ENCODE measurements at regions not wholly inside any gene's neighbourhood (a gene's known extent, or its start where the extent isn't known, plus 50 kb on each side); places are given as distances from the start of the nearest gene placed in this dataset.
A peak's percentile ranks its signal among the peaks of the same experiment; 100 is the strongest.

DNA sequence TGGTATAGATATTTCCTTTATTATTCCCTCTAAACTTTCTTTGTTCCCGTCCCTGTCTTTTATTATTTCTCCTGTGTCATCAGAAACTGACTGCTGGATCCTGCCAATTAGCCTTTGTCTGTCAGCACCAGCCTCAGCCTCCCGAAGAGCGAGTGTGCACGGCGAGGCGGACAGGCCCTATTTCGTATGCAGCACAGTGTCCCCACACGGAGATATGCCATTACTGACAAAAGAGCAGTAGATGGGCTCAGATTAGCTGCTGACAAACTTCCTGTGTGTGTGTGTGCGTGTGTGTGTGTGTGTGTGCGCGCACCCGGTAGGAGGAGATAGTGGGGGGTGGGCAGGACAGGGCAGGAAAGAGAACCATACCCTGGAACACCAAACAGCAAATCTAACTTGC is 99.5 kb upstream of the ZFP64 start:
- DNase-seq, result no peak

DNA sequence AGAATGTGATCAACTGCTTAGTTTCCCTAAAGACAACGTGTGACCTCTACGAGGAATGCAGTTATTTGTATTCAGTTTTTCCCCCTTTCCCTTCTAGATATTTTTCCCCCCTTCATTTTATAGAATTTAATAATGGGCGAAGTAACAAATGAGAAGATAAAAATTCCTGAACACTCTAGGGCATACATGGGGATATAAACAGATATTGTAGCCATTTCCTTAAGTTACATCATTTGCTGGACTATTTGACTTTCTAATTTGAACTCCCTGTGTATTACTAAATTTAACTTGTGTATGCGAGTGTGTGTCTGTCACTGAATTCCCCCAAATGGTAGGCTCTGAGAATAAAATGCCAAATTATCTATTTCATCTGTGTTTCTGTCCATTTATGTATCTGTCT is 99.0 kb upstream of the ZFP64 start:
- DNase-seq, result no peak

- no peak for DNase-seq
Observed at GRCh38 chr20:52289956-52290565, 98.5 kb upstream of the ZFP64 start.

DNA sequence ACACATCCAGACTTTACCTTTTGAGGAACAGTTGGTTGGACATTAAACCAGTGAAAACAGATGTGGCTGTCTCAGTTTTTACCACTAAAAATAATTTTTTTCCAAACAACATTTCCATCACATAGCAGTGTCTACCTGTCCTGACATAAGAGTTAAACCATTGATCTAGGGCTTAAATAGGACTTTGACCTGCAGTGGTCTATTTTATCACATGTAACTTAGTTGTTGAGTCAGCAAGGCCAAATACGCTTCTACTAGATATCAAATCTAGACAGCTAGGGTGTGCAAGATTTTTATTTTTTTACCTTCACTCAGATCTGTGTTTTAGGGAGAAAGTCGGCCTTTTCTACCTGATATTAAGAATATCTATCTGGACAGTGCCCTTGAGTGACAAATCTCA is 88.8 kb upstream of the ZFP64 start:
- no peak for DNase-seq

- DNase-seq, result no peak
Observed at GRCh38 chr20:52279706-52280105, 88.1 kb upstream of the ZFP64 start.

- DNase-seq, result no peak
Observed at GRCh38 chr20:52275181-52275691, 83.7 kb upstream of the ZFP64 start.

GRCh38 chr20:52270696-52271095 is 79.1 kb upstream of the ZFP64 start:
- DNase-seq, result no peak

GRCh38 chr20:52270001-52270606 is 78.5 kb upstream of the ZFP64 start:
- no peak for DNase-seq

- DNase-seq, result peak; percentile 6
Observed at GRCh38 chr20:52269321-52269720, 77.7 kb upstream of the ZFP64 start.

- no peak for DNase-seq
Observed at GRCh38 chr20:52268184-52268749, 76.7 kb upstream of the ZFP64 start.

- no peak for DNase-seq
Observed at GRCh38 chr20:52267418-52267817, 75.8 kb upstream of the ZFP64 start.

- DNase-seq, result no peak
Observed at GRCh38 chr20:52263757-52264156, 72.2 kb upstream of the ZFP64 start.

DNA sequence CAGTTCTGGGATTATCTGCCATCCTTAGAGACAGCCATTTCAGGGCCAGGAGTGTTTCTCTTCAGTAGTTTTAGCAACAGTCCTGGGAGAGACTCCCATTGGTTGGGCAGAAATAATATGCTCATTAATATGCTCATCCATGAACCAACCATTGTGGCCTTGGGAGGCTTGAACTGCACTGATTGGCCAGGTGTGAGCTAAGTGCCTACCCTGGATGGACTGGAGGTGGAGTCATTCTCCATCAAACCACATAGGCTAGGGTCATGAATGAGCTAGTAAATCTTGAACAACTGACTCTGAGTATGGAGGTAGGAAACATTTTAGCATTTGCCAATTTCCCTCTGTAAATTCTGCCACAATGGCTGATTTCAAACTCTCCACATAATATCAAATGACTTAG is 70.2 kb upstream of the ZFP64 start:
- DNase-seq, result no peak

- DNase-seq, result no peak
Observed at GRCh38 chr20:52259295-52259694, 67.7 kb upstream of the ZFP64 start.

DNA sequence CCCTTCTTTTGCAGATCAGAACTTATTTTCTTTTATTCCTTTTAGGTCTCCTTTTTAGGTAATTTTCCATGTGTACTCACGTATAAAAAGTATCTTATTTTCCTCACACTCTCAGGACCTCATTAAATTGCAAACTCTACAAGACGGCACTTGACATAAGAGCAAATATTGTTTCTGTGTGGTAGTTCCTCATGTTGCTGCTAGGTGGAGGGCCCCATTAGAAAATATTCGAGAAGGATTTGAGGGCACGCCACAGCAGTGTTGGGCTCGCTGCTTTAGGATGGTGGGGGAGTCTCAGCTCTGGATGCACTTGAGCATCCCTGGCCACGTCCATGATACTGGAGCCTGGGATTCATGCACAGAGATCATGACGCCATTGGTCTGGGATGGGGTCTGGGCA is 64.9 kb upstream of the ZFP64 start:
- no peak for DNase-seq

DNA sequence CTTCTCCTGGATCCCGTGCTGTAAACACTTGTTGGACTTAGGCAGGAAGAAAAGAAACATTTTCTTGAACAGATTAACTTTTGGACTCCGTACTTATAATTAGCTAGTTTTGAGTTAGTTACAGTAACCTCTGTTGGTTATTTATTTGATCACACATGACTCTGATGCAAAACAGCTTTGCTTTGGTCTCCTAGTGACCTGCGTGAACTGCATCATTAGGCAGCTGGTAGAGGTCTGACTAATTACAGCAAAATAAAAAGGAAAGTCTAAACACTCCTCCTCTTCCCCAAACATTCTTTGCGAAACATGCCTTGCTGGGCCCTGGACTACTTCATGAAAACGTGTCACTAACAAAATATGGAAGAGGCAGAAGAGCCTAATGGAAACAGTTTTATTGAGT is 61.1 kb upstream of the ZFP64 start:
- no peak for DNase-seq

DNA sequence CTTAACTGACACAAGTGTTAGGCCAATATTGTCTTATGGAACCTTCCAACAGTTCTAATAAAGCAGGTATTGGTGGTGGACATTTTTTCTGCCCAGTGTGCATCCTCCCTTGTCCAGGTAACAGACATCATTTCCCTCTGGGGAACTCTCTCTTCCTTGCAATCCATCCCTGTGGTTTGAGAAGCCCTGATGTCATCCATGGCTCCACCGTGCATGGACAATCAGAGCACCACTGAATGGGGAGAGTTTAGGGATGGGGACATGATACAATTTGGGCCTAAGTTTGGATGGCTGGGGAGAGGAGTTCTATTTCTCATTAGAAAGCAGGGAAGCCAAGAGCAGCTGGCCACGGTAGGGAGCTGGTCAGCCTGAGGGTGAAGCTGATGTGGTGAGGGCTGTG is 60.2 kb upstream of the ZFP64 start:
- DNase-seq, result no peak

GRCh38 chr20:52251136-52251700 is 59.6 kb upstream of the ZFP64 start:
- no peak for DNase-seq

DNA sequence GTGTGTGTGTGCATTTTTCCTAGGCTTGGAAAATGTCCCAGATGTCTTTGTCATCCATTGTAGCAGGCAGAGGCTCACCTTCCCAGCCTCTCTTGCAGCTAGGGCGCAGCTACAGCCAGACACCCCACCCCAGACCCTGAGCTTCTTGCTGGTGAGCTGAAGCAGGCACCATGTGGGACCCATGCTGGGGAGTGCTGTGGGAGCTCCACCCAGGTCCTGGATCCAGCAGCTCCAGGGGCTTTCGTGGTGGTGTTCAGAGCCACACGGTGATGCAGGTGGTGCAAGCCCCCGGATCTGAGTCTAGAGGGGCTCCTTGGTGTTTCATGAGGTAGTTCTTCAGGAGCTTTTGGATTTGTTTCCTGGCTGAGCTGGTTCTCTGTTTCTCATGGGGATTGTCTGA is 56.0 kb upstream of the ZFP64 start:
- DNase-seq, result no peak

DNA sequence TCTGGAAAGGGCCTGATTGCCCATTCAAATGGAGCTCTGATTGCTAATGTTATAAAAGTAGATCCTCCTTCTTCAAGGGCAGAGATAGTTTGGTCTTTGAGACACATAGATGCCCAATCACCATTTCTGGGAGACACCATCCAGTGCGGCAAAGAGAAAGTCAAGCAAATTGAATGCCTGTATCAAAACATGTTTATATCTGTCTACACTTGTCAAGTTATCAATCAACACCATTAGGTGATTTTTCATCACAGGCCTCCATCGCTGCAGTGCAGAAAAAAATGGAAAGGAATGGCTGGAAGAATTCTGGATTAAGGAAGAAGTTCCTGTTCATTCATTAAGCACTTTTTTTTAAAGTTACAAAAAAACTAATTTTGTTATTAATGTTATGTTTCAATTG is 54.8 kb upstream of the ZFP64 start:
- DNase-seq, result no peak

DNA sequence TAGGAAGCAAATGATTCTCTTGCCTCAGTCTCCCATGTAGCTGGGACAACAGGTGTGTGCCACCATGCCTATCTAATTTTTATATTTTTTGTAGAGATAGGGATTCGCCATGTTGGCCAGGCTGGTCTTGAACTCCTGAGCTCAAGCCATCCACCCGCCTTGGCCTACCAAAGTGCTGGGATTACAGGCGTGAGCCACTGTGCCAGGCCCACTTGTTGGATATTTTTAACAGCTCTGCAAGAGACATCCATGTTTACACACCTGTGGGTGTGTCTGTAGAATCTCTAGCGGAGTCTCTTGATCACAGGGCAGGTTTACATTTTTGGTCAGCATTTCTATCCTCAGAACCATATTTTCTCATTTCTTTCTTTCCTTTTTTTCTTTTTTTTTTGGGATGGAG is 53.1 kb upstream of the ZFP64 start:
- no peak for DNase-seq

DNA sequence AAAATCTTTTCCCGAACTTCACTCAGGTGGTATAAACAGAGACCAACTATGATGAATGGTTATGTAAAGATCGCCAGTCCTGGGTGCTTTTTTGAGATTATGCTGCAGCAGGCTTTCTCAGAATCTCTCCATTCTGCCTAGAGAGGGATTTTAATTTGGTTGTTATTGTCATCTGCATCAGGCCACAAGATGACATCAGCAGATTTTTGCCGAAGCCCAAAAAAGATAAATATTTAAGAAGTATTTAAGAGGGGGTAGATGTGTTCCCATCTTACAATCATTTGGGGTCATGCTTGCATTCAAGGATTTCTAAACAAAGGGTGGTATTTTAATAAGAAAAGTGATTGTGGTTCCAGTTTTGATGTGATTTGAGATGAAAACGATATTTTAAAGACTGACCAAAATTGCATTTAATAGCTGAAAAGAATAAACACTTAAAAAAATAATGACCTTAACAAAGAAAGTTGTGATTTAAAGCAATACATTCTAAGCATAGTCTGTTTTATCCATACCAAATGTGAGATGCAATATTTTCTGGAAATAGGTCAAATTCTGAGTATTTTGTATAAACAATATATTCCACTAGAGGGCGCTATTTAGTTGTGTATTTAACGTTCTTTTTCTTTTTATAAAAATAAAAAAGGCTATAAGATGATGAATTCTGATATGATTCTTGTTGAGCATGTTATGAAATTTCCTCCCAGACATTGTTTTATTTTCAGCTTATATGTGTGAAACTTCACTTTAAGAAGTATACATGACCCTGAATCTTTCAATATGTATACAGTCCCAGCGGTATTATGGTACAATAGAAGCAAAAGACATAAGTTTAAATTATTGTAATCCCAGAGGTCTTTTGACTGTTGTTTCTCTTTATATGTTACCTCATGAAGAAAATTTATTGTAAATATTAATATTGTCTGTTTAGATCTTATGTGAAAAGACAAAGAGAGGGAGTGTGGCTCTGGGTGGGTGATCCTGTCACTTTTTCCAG is 51.0 kb upstream of the ZFP64 start:
- DNase-seq, result peak; percentile 23
